HL-60 (cell line): ENCODE measurements at regions not wholly inside any gene's neighbourhood (a gene's known extent, or its start where the extent isn't known, plus 50 kb on each side); places are given as distances from the start of the nearest gene placed in this dataset.

Source experiments
- POLR2AphosphoS5 ChIP-seq: IDR thresholded peaks from 2 replicates; pipeline ENCODE4 v1.6.1; 2012; ENCODE audit warnings: low read depth
- TF ChIP-seq, protein P1 (sequence below): IDR thresholded peaks from one replicate; pipeline ENCODE4 v1.5.1; 2011; ENCODE audit warnings: low read length, control low read depth, inconsistent platforms; ENCODE audit not compliant: insufficient read depth

DNA sequence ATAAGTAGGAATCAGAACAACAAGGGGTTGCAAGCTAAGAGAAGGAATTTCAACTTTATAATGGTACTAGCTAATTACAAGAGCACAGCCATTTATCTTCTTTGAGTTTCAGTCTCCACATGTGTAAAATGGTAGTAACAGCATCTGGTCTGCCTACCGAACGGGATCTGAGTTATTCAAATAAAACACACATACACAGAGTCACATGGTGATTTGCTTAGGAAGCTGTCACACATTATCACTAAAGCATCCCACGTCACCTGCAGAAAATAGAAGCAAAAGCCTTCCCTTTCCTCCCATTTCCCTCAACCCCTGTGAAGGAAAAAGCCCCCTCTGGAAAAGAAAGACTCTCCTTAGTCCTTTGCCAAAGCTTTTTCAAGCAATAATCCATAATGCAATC, 389.7 kb downstream of the OMA1 start:
- TF ChIP-seq, protein P1, sequence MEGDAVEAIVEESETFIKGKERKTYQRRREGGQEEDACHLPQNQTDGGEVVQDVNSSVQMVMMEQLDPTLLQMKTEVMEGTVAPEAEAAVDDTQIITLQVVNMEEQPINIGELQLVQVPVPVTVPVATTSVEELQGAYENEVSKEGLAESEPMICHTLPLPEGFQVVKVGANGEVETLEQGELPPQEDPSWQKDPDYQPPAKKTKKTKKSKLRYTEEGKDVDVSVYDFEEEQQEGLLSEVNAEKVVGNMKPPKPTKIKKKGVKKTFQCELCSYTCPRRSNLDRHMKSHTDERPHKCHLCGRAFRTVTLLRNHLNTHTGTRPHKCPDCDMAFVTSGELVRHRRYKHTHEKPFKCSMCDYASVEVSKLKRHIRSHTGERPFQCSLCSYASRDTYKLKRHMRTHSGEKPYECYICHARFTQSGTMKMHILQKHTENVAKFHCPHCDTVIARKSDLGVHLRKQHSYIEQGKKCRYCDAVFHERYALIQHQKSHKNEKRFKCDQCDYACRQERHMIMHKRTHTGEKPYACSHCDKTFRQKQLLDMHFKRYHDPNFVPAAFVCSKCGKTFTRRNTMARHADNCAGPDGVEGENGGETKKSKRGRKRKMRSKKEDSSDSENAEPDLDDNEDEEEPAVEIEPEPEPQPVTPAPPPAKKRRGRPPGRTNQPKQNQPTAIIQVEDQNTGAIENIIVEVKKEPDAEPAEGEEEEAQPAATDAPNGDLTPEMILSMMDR: no peak
- TF ChIP-seq POLR2AphosphoS5: no peak
